WERI-Rb-1 (cell line): ENCODE measurements at regions not wholly inside any gene's neighbourhood (a gene's known extent, or its start where the extent isn't known, plus 50 kb on each side); places are given as distances from the start of the nearest gene placed in this dataset.

Source experiments
- DNase-seq: peaks from one replicate; pipeline ENCODE4 v3.0.0-alpha.2; 2020
- H3K27ac ChIP-seq: fragments of 250-450 bp; sonication (Bioruptor Pico); 2 replicates; pipeline ENCODE4 v1.5.1; 2020; ENCODE audit warnings: mild to moderate bottlenecking, moderate library complexity
- H3K27me3 ChIP-seq: fragments of 250-450 bp; sonication (Bioruptor Pico); 2 replicates; pipeline ENCODE4 v1.5.1; 2021; ENCODE audit warnings: mild to moderate bottlenecking, low read depth, moderate library complexity; ENCODE audit not compliant: insufficient read depth, severe bottlenecking
- H3K36me3 ChIP-seq: fragments of 250-450 bp; sonication (Bioruptor Pico); 2 replicates; pipeline ENCODE4 v1.5.1; 2020; ENCODE audit warnings: mild to moderate bottlenecking, moderate library complexity
- H3K4me3 ChIP-seq: 2 replicates; pipeline ENCODE4 v1.5.1; 2011; ENCODE audit warnings: low read depth, mild to moderate bottlenecking, control low read depth, low read length
- H3K9me3 ChIP-seq: fragments of 250-450 bp; sonication (Bioruptor Pico); 2 replicates; pipeline ENCODE4 v1.5.1; 2021; ENCODE audit warnings: mild to moderate bottlenecking, moderate library complexity; ENCODE audit not compliant: severe bottlenecking
- CTCF ChIP-seq: IDR thresholded peaks from 2 replicates; pipeline ENCODE4 v1.5.1; 2011; ENCODE audit warnings: low read depth, mild to moderate bottlenecking, control low read depth, inconsistent platforms, low read length

- Histone ChIP-seq H3K36me3 (no peaks in the 10 kb centered on the region), H3K27me3 (no peaks in the 10 kb centered on the region), H3K4me3 (no peak overlapping the region), H3K27ac (no peak overlapping the region), H3K9me3 (no peaks in the 10 kb centered on the region)
- TF ChIP-seq CTCF, result no peak
- no peak for DNase-seq
Measured at GRCh38 chr12:65608319-65608916, 215.9 kb upstream of the HMGA2 start.

- H3K4me3 ChIP-seq, result no peak overlapping the region
- no peak for DNase-seq
- no peak overlapping the region for H3K27ac ChIP-seq
- no peaks in the 10 kb centered on the region for H3K27me3 ChIP-seq
- no peaks in the 10 kb centered on the region for H3K9me3 ChIP-seq
- TF ChIP-seq CTCF, result no peak
- no peaks in the 10 kb centered on the region for H3K36me3 ChIP-seq
Measured at GRCh38 chr12:65609359-65609771, 214.9 kb upstream of the HMGA2 start.

GRCh38 chr12:65611396-65611795 lies 212.9 kb upstream of the HMGA2 start:
- no peak for TF ChIP-seq CTCF
- Histone ChIP-seq H3K9me3 (no peaks in the 10 kb centered on the region), H3K27ac (no peak overlapping the region), H3K4me3 (no peak overlapping the region), H3K27me3 (no peaks in the 10 kb centered on the region), H3K36me3 (no peaks in the 10 kb centered on the region)
- DNase-seq, result no peak

- H3K9me3 ChIP-seq, result no peaks in the 10 kb centered on the region
- no peak overlapping the region for H3K27ac ChIP-seq
- DNase-seq, result no peak
- no peak for TF ChIP-seq CTCF
- no peaks in the 10 kb centered on the region for H3K36me3 ChIP-seq
- H3K4me3 ChIP-seq, result no peak overlapping the region
- no peaks in the 10 kb centered on the region for H3K27me3 ChIP-seq
Measured at GRCh38 chr12:65612440-65612839, 211.8 kb upstream of the HMGA2 start.

GRCh38 chr12:65613692-65614091 lies 210.6 kb upstream of the HMGA2 start:
- no peak for DNase-seq
- Histone ChIP-seq H3K27ac (no peak overlapping the region), H3K27me3 (no peaks in the 10 kb centered on the region), H3K4me3 (no peak overlapping the region), H3K36me3 (no peaks in the 10 kb centered on the region), H3K9me3 (no peaks in the 10 kb centered on the region)
- no peak for TF ChIP-seq CTCF

GRCh38 chr12:65614259-65614889 lies 209.9 kb upstream of the HMGA2 start:
- Histone ChIP-seq H3K4me3 (no peak overlapping the region), H3K9me3 (no peaks in the 10 kb centered on the region), H3K36me3 (no peaks in the 10 kb centered on the region), H3K27me3 (no peaks in the 10 kb centered on the region), H3K27ac (no peak overlapping the region)
- TF ChIP-seq CTCF, result no peak
- DNase-seq, result no peak
